ENCODE measurements at regions not wholly inside any gene's neighbourhood (a gene's known extent, or its start where the extent isn't known, plus 50 kb on each side); places are given as distances from the start of the nearest gene placed in this dataset.

- no peak for TF ChIP-seq EZH2phosphoT487 (IDR thresholded peaks at IDR 0.05; ENCODE audit: insufficient read depth, low read depth)
- TF ChIP-seq EZH2 (IDR thresholded peaks at IDR 0.05; ENCODE audit: insufficient read depth, poor library complexity, severe bottlenecking): no peak
Observed at GRCh38 chr10:5291501-5292195, 73.1 kb upstream of the UCN3 start.

All from GM23248 (cell line).